ENCODE measurements at regions not wholly inside any gene's neighbourhood (a gene's known extent, or its start where the extent isn't known, plus 50 kb on each side); places are given as distances from the start of the nearest gene placed in this dataset.

DNA sequence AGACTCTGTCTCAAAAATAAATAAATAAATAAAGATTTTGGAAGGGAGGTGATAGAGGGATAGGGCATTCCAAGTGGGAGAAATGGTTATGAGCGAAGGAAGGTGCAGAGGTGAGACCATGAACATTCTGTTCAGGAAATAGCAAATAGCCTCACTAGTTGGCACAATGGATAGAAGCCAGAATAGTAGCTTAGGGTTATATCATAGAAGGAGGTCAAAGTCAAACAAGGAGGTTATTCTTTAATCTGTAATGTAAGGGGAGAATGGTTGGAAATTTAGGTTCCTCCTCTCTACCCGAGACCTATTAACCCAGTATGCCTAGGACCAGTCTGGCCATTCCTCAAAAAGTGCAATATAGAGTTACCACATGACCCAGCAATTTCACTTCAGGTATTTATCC is 275.8 kb downstream of the MN1 start:
- Histone ChIP-seq H3K36me3 (replicated peaks in 1 of 2) (no peaks in the 10 kb centered on the region), H3K27me3 (no peaks in the 10 kb centered on the region), H3K4me3 (no peak overlapping the region), H3K4me1 (replicated peaks in 1 of 2) (no peaks in the 10 kb centered on the region), H3K9me3 (replicated peaks in 1 of 3) (no peaks in the 10 kb centered on the region), H3K27ac (no peak overlapping the region)
- no peak for TF ChIP-seq CTCF (IDR thresholded peaks at IDR 0.05)
- TF ChIP-seq POLR2A (IDR thresholded peaks at IDR 0.05): no peak
- DNase-seq: no peak
- WGBS, 4 donors: 71 to 87% (median 78%) methylated on average over 2 of the region's 2 CpGs
- intact Hi-C loops (cut with DNase I): no loop called here

DNA sequence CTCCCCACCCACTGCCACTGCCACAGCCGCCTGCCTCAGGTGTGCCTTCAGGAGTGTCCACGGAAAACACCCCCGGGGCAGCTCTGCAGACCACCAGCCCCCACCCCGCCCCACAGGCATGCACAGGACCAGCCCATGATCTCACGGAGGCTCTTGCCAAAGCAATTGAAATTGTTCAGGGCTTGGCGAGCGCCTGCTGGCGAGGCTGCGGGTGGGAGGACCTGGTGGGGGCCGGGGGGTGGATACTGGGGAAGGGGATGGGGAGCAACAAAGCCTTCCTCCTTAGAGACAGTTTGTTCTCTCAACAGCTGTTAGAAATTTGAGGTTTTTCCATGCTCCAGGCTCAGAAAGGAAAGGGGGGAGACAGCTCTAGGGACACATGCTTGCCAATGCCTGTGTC is 274.7 kb downstream of the MN1 start:
- TF ChIP-seq CTCF (IDR thresholded peaks at IDR 0.05) (no peak), POLR2A (IDR thresholded peaks at IDR 0.05) (no peak)
- Histone ChIP-seq H3K4me1 (replicated peaks in 1 of 2) (no peaks in the 10 kb centered on the region), H3K27ac (no peak overlapping the region), H3K9me3 (replicated peaks in 1 of 3) (no peaks in the 10 kb centered on the region), H3K4me3 (no peak overlapping the region), H3K27me3 (no peaks in the 10 kb centered on the region), H3K36me3 (replicated peaks in 1 of 2) (no peaks in the 10 kb centered on the region)
- intact Hi-C loops (cut with DNase I): no loop called here
- no peak for DNase-seq
- 62 to 85% (median 73%) methylated on average over 3 to 10 of the region's 10 CpGs for WGBS, 4 donors

DNA sequence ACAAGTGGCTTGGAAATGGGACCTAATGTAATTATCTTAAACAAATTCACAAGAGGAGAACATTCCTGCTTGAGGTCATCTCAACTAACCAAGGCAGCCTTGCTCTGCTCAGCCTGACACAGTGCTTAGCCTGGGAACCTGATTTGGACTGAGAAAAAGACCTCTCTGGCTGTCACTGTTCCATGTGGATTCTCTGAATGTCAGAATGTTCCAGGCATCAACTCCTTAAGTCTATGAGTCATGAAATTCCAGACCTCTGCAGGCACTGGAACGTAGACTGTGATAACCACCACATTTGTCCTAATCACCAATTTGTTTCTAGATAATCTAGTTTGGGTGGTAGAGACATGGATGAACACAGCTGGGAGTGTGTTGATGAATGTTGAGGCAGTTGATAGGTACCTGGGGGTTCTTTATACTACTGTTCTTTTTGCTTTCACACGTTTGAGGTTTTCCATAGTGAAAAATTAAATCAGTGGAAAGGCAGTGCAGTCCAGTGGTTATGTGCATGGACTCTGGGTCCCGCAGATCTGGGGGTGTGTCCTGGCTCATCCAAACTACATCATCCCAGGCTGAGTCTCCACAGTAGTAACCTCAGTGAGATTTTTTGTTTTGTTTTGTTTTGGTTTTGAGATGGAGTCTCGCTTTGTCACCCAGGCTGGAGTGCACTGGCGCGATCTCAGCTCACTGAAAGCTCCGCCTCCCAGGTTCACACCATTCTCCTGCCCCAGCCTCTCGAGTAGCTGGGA is 269.6 kb downstream of the MN1 start:
- no peak for TF ChIP-seq CTCF (IDR thresholded peaks at IDR 0.05)
- TF ChIP-seq POLR2A (IDR thresholded peaks at IDR 0.05): no peak
- no peaks in the 10 kb centered on the region for H3K36me3 ChIP-seq (replicated peaks in 1 of 2)
- H3K27me3 ChIP-seq: no peaks in the 10 kb centered on the region
- no peaks in the 10 kb centered on the region for H3K9me3 ChIP-seq (replicated peaks in 1 of 3)
- no peaks in the 10 kb centered on the region for H3K4me1 ChIP-seq (replicated peaks in 1 of 2)
- 70 to 75% (median 73%) methylated on average over 8 of the region's 8 CpGs for WGBS, 4 donors
- no peak overlapping the region for H3K27ac ChIP-seq
- DNase-seq: no peak
- intact Hi-C loops (cut with DNase I): no loop called here
- no peak overlapping the region for H3K4me3 ChIP-seq

DNA sequence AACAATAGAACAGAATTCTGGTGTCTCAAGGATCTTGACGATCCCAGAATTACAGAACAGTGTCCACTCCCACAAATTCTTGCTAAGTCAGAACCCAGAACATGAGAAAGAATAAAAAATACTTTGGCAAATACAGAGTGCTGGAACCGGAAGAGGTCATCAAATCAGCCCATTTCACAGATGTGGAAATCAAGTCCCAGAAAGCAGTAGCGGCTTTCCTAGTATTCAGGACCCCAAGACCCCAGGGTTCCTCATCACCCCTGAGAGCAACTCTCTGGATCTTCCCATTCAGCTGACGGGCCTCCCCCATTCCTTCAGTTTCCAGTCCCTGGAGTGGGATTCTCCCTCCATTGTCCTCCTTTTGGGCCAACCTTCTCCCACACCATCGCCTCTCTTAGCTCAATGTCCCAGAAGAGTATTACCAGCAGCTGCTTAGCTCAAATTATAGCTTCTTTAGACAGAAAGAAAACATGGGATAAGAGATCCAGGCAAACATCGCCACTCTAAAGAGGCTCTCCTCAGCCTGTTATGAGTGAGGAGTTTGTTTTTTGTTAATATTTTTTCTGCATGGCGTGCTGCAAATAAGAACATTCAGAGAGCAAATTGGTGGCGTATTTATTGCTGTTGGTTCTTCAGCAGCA is 268.3 kb downstream of the MN1 start:
- Histone ChIP-seq H3K27me3 (no peaks in the 10 kb centered on the region), H3K4me3 (no peak overlapping the region), H3K4me1 (replicated peaks in 1 of 2) (no peaks in the 10 kb centered on the region), H3K27ac (no peak overlapping the region), H3K36me3 (replicated peaks in 1 of 2) (no peaks in the 10 kb centered on the region), H3K9me3 (replicated peaks in 1 of 3) (no peaks in the 10 kb centered on the region)
- no peak for DNase-seq
- WGBS, 4 donors: 69 to 75% (median 73%) methylated on average over 8 of the region's 8 CpGs
- intact Hi-C loops (cut with DNase I): no loop called here
- TF ChIP-seq CTCF (IDR thresholded peaks at IDR 0.05) (no peak), POLR2A (IDR thresholded peaks at IDR 0.05) (no peak)

All from adrenal gland (tissue), 9 donors.